GM23248 (cell line): ENCODE measurements at regions not wholly inside any gene's neighbourhood (a gene's known extent, or its start where the extent isn't known, plus 50 kb on each side); places are given as distances from the start of the nearest gene placed in this dataset.

Experiments
- EZH2 ChIP-seq: fragments of 200-600 bp; sonication (generic); IDR thresholded peaks from 2 replicates; pipeline ENCODE4 v1.6.1; 2018; ENCODE audit warnings: antibody characterized with exemption, mild to moderate bottlenecking; ENCODE audit not compliant: insufficient read depth, poor library complexity, severe bottlenecking
- EZH2phosphoT487 ChIP-seq: fragments of 200-600 bp; sonication (generic); IDR thresholded peaks from 2 replicates; pipeline ENCODE4 v1.6.1; 2018; ENCODE audit warnings: antibody characterized with exemption, moderate library complexity, mild to moderate bottlenecking, low read depth; ENCODE audit not compliant: insufficient read depth

DNA sequence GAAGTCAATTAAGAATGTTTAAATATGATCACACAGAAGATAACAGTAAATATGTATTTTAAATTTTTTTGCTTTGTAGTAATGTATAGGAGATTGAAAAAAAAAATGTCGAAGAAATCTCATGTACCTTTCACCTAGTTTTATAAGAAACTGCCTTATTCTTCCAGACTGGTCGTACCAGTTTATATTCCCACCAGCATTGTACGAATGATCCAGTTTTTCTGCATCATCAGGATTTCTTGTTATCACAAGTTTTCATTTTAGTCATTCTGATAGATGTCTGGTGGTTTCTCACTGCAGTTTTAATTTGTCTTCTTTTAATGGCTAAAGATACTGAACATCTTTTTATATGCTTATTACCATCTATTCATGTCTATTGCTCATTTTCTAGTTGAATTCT, 101.8 kb upstream of the CTSC start:
- no peak for TF ChIP-seq EZH2
- TF ChIP-seq EZH2phosphoT487 = no peak
